Ovary (tissue), 3 donors: ENCODE measurements at regions not wholly inside any gene's neighbourhood (a gene's known extent, or its start where the extent isn't known, plus 50 kb on each side); places are given as distances from the start of the nearest gene placed in this dataset.

Experiments used
- CTCF ChIP-seq, 3 donors: fragments of 450-650 bp in 2 of 3; fragments of 200-600 bp in 1 of 3; IDR thresholded peaks; one replicate each; pipeline versions ENCODE4 v1.5.1 to v1.8.0; 2016 to 2022; ENCODE audit warnings: antibody characterized with exemption in 3 of 3, mild to moderate bottlenecking in 1 of 3
- POLR2A ChIP-seq: fragments of 450-650 bp; IDR thresholded peaks from one replicate; pipeline ENCODE4 v1.6.1; 2017; ENCODE audit warnings: antibody characterized with exemption, mild to moderate bottlenecking, moderate library complexity
- donor health status: DM: no; HTN: no; CAD: no.

GRCh38 chr3:174377096-174377495 is 482.0 kb upstream of the NAALADL2 start:
- TF ChIP-seq CTCF (IDR thresholded peaks at IDR 0.05) = no peak
- TF ChIP-seq POLR2A = no peak
